ENCODE measurements at regions not wholly inside any gene's neighbourhood (a gene's known extent, or its start where the extent isn't known, plus 50 kb on each side); places are given as distances from the start of the nearest gene placed in this dataset.

DNA sequence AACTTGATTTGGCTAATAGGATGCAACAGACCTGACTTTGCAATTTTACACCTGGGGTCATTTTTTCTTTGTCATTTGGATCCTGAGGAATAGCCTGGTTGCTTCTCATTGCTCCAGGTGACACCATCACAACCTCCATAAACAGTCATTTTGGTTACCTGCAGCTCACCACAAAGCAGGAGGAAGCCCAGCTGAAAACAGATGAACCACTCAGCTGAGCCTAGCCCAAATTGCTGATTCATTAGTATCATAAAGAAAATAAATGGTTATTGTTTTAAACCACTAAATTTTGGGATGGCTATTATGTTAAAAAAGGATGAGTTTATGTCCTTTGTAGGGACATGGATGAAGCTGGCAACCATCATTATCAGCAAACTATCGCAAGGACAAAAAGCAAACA is 841.0 kb upstream of the EEF2KMT start:
- peaks cover 36% of the 10 kb centered on the region for H3K36me3 Mint-ChIP-seq (ENCODE audit: low read depth)
- peaks cover 59% of the 10 kb centered on the region for H3K9me3 Mint-ChIP-seq

DNA sequence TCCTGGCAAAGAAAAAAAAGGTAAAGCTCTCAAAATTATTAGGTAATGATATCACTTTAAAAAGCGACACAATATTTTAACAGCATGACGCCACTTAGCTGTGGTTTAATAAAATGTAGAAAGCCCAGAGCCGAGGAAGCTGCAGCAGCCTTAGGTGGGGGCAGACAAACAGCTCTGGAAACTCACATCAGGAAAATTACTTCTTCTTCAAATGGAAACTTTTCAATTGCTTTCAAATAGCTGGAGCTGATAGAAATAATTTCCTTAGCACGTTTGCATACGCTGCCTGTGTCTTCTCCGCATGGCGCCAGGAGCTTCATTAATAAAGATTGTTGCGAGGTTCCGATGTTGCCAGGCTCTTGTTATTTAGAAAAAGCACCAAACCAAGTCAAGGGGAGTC is 835.3 kb upstream of the EEF2KMT start:
- Histone ChIP-seq H4K20me1 (replicated peaks; ENCODE audit: insufficient read depth) (no peaks in the 10 kb centered on the region), H3K36me3 (ENCODE audit: insufficient read depth) (peaks cover 7% of the 10 kb centered on the region), H2AFZ (no peak overlapping the region), H3K27me3 (ENCODE audit: insufficient read depth) (peaks cover 17% of the 10 kb centered on the region), H3K79me2 (replicated peaks; ENCODE audit: insufficient read depth) (no peaks in the 10 kb centered on the region), H3K4me2 (peak overlapping the region; percentile 68), H3K4me1 (ENCODE audit: insufficient read depth) (peaks cover 23% of the 10 kb centered on the region), H3F3A (replicated peaks; ENCODE audit: low read depth) (0 out of 2 replicates have a peak, but pooled peaks cover 4% of the 10 kb centered on the region), H3K4me3 (peak overlapping the region; percentile 37), H3K27ac (ENCODE audit: low read depth) (no peak overlapping the region), H3K9me2 (ENCODE audit: insufficient read depth) (no peaks in the 10 kb centered on the region)
- ATAC-seq (no peak), DNase-seq (ENCODE audit: low spot score) (no peak)
- H3K4me1 Mint-ChIP-seq, result peaks cover 42% of the 10 kb centered on the region
- peak overlapping the region; percentile 25 for H3K4me3 Mint-ChIP-seq
- H3K27me3 Mint-ChIP-seq (ENCODE audit: insufficient read depth, low read depth, poor library complexity), result peaks cover 24% of the 10 kb centered on the region
- peaks cover 41% of the 10 kb centered on the region for H3K9me3 Mint-ChIP-seq
- peaks cover 37% of the 10 kb centered on the region for H3K36me3 Mint-ChIP-seq (ENCODE audit: low read depth)
- no peak overlapping the region for H3K27ac Mint-ChIP-seq
- no peak for TF ChIP-seq ZNF114 (CRISPR knock-in tag; IDR thresholded peaks at IDR 0.05)
- no peak for TF ChIP-seq CREB1 (CRISPR knock-in tag; IDR thresholded peaks at IDR 0.05; ENCODE audit: low read depth)
- no peak for TF ChIP-seq EZH2 (IDR thresholded peaks at IDR 0.05; ENCODE audit: low read depth, unreplicated experiment)
- TF ChIP-seq JUNB (IDR thresholded peaks at IDR 0.05; ENCODE audit: unreplicated experiment), result no peak
- TF ChIP-seq POLR2AphosphoS5 (IDR thresholded peaks at IDR 0.05; ENCODE audit: low read depth), result no peak
- TF ChIP-seq, protein P1, sequence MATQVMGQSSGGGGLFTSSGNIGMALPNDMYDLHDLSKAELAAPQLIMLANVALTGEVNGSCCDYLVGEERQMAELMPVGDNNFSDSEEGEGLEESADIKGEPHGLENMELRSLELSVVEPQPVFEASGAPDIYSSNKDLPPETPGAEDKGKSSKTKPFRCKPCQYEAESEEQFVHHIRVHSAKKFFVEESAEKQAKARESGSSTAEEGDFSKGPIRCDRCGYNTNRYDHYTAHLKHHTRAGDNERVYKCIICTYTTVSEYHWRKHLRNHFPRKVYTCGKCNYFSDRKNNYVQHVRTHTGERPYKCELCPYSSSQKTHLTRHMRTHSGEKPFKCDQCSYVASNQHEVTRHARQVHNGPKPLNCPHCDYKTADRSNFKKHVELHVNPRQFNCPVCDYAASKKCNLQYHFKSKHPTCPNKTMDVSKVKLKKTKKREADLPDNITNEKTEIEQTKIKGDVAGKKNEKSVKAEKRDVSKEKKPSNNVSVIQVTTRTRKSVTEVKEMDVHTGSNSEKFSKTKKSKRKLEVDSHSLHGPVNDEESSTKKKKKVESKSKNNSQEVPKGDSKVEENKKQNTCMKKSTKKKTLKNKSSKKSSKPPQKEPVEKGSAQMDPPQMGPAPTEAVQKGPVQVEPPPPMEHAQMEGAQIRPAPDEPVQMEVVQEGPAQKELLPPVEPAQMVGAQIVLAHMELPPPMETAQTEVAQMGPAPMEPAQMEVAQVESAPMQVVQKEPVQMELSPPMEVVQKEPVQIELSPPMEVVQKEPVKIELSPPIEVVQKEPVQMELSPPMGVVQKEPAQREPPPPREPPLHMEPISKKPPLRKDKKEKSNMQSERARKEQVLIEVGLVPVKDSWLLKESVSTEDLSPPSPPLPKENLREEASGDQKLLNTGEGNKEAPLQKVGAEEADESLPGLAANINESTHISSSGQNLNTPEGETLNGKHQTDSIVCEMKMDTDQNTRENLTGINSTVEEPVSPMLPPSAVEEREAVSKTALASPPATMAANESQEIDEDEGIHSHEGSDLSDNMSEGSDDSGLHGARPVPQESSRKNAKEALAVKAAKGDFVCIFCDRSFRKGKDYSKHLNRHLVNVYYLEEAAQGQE (IDR thresholded peaks at IDR 0.05; ENCODE audit: unreplicated experiment), result no peak
- TF ChIP-seq STAT1 (IDR thresholded peaks at IDR 0.05; ENCODE audit: unreplicated experiment), result no peak
- TF ChIP-seq, protein P2, sequence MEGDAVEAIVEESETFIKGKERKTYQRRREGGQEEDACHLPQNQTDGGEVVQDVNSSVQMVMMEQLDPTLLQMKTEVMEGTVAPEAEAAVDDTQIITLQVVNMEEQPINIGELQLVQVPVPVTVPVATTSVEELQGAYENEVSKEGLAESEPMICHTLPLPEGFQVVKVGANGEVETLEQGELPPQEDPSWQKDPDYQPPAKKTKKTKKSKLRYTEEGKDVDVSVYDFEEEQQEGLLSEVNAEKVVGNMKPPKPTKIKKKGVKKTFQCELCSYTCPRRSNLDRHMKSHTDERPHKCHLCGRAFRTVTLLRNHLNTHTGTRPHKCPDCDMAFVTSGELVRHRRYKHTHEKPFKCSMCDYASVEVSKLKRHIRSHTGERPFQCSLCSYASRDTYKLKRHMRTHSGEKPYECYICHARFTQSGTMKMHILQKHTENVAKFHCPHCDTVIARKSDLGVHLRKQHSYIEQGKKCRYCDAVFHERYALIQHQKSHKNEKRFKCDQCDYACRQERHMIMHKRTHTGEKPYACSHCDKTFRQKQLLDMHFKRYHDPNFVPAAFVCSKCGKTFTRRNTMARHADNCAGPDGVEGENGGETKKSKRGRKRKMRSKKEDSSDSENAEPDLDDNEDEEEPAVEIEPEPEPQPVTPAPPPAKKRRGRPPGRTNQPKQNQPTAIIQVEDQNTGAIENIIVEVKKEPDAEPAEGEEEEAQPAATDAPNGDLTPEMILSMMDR (conservative IDR thresholded peaks at IDR 0.05; ENCODE audit: low read depth in 2 of 2), result no peak
- no peak for TF ChIP-seq NANOG (IDR thresholded peaks at IDR 0.05; ENCODE audit: borderline replicate concordance)
- TF ChIP-seq EZH2phosphoT487 (IDR thresholded peaks at IDR 0.05; ENCODE audit: unreplicated experiment), result no peak
- no peak for TF ChIP-seq ZNF331 (CRISPR knock-in tag; IDR thresholded peaks at IDR 0.05; ENCODE audit: low read depth)
- TF ChIP-seq, protein P3, sequence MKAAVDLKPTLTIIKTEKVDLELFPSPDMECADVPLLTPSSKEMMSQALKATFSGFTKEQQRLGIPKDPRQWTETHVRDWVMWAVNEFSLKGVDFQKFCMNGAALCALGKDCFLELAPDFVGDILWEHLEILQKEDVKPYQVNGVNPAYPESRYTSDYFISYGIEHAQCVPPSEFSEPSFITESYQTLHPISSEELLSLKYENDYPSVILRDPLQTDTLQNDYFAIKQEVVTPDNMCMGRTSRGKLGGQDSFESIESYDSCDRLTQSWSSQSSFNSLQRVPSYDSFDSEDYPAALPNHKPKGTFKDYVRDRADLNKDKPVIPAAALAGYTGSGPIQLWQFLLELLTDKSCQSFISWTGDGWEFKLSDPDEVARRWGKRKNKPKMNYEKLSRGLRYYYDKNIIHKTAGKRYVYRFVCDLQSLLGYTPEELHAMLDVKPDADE (IDR thresholded peaks at IDR 0.05), result no peak

More for the DNA sequence above, 841.0 kb upstream of the EEF2KMT start:
- no peaks in the 10 kb centered on the region for H3K9me2 ChIP-seq (ENCODE audit: insufficient read depth)
- H3K27ac Mint-ChIP-seq, result no peak overlapping the region
- peaks cover 3% of the 10 kb centered on the region for H3K4me1 Mint-ChIP-seq
- no peaks in the 10 kb centered on the region for H3K27me3 ChIP-seq (ENCODE audit: insufficient read depth)
- H3K27me3 Mint-ChIP-seq (ENCODE audit: insufficient read depth, low read depth, poor library complexity), result peaks cover 12% of the 10 kb centered on the region
- H3K4me1 ChIP-seq (ENCODE audit: insufficient read depth), result peaks cover under 1% of the 10 kb centered on the region; the same call in 1 of the 2 replicates
- no peaks in the 10 kb centered on the region for H4K20me1 ChIP-seq (replicated peaks; ENCODE audit: insufficient read depth)
- no peak overlapping the region for H3K4me3 ChIP-seq
- H3K36me3 ChIP-seq (ENCODE audit: insufficient read depth), result peaks cover 7% of the 10 kb centered on the region
- H3K4me2 ChIP-seq, result no peak overlapping the region
- no peak for ATAC-seq
- TF ChIP-seq, protein P2 (conservative IDR thresholded peaks at IDR 0.05; ENCODE audit: low read depth in 2 of 2), result no peak
- TF ChIP-seq ZNF331 (CRISPR knock-in tag; IDR thresholded peaks at IDR 0.05; ENCODE audit: low read depth), result peak; percentile 96
- no peak overlapping the region for H2AFZ ChIP-seq
- DNase-seq (ENCODE audit: low spot score), result no peak
- H3F3A ChIP-seq (replicated peaks; ENCODE audit: low read depth), result no peaks in the 10 kb centered on the region
- no peak overlapping the region for H3K4me3 Mint-ChIP-seq
- no peaks in the 10 kb centered on the region for H3K79me2 ChIP-seq (replicated peaks; ENCODE audit: insufficient read depth)
- H3K27ac ChIP-seq (ENCODE audit: low read depth), result no peak overlapping the region
